ENCODE measurements at regions not wholly inside any gene's neighbourhood (a gene's known extent, or its start where the extent isn't known, plus 50 kb on each side); places are given as distances from the start of the nearest gene placed in this dataset.

- TF ChIP-seq CTCF (IDR thresholded peaks at IDR 0.05) = no peak
- H3K9me3 ChIP-seq = no peaks in the 10 kb centered on the region
- peaks cover 0 to 2% (median 0%) of the 10 kb centered on the region in 9 donors for H3K4me1 ChIP-seq
- H3K27ac ChIP-seq = no peak overlapping the region
- intact Hi-C loops (cut with DNase I) = loop anchor here in 1 of 10 donors (10.0 kb wide), 1 partner anchor 429 kb away; no protein-coding TSS in a partner anchor
- DNase-seq (no peak), ATAC-seq (no peak)
- WGBS, 2 donors = 94 to 100% methylated on average over 1 of the region's 1 CpG
- no peaks in the 10 kb centered on the region for H3K36me3 ChIP-seq
- no peaks in the 10 kb centered on the region for H3K27me3 ChIP-seq
- no peak overlapping the region for H3K4me3 ChIP-seq
Measured at GRCh38 chr11:105215528-105215927, 76.0 kb upstream of the CARD18 start.

- Histone ChIP-seq H3K9me3 (no peaks in the 10 kb centered on the region), H3K27ac (no peak overlapping the region), H3K36me3 (no peaks in the 10 kb centered on the region), H3K27me3 (no peaks in the 10 kb centered on the region), H3K4me1 (no peaks in the 10 kb centered on the region), H3K4me3 (no peak overlapping the region)
- 69 to 73% methylated on average over 5 of the region's 5 CpGs for WGBS, 2 donors
- no peak for DNase-seq
- no peak for TF ChIP-seq CTCF (IDR thresholded peaks at IDR 0.05)
- ATAC-seq = no peak
- intact Hi-C loops (cut with DNase I) = loop anchor here in 1 of 10 donors (10.0 kb wide), 1 partner anchor 433 kb away; no protein-coding TSS in a partner anchor
Measured at GRCh38 chr11:105211806-105212554, 72.4 kb upstream of the CARD18 start.

- TF ChIP-seq CTCF (IDR thresholded peaks at IDR 0.05) = no peak
- ATAC-seq (no peak), DNase-seq (no peak)
- Histone ChIP-seq H3K4me3 (no peak overlapping the region), H3K4me1 (peaks cover 0 to 4% (median 0%) of the 10 kb centered on the region in 9 donors), H3K27me3 (no peaks in the 10 kb centered on the region), H3K36me3 (no peaks in the 10 kb centered on the region), H3K9me3 (no peaks in the 10 kb centered on the region), H3K27ac (no peak overlapping the region)
- WGBS, 2 donors = 95 to 96% methylated on average over 4 of the region's 4 CpGs
- intact Hi-C loops (cut with DNase I) = no loop called here
Measured at GRCh38 chr11:105208019-105208418, 68.5 kb upstream of the CARD18 start.

- Histone ChIP-seq H3K27me3 (no peaks in the 10 kb centered on the region), H3K4me3 (no peak overlapping the region), H3K4me1 (peaks cover 0 to 4% (median 0%) of the 10 kb centered on the region in 9 donors), H3K9me3 (no peaks in the 10 kb centered on the region), H3K27ac (no peak overlapping the region), H3K36me3 (no peaks in the 10 kb centered on the region)
- WGBS, 2 donors = 94 to 96% methylated on average over 4 of the region's 4 CpGs
- no peak for ATAC-seq
- no peak for DNase-seq
- intact Hi-C loops (cut with DNase I) = no loop called here
- TF ChIP-seq CTCF (IDR thresholded peaks at IDR 0.05) = no peak
Measured at GRCh38 chr11:105206633-105207032, 67.1 kb upstream of the CARD18 start.

All from heart right ventricle (tissue), 16 donors.